IMR-90 (cell line): ENCODE measurements at regions not wholly inside any gene's neighbourhood (a gene's known extent, or its start where the extent isn't known, plus 50 kb on each side); places are given as distances from the start of the nearest gene placed in this dataset.

Source experiments
- ATAC-seq: fragments of 200-7000 bp; cut with Tn5 transposase; 2 replicates; pipeline ENCODE4 v1.9.1; 2020; ENCODE audit warnings: low read depth, mild to moderate bottlenecking, moderate library complexity
- BruUV-seq: library from RNA; stranded (reverse); fragments of 400-500 nt; replicated peaks from 2 replicates; lab custom pipeline; 2021; lab: Mats Ljungman, UMichigan
- CTCF ChIA-PET: fragments of 300-600 bp; formaldehyde crosslinking; extraction: SDS; loops from one replicate; lab custom pipeline; 2021; ENCODE audit warnings: antibody characterized with exemption; lab: Yijun Ruan, JAX
- POLR2A ChIA-PET: fragments of 300-600 bp; sonication (Branson Sonifier 250); formaldehyde crosslinking; loops from one replicate; lab custom pipeline; 2022; ENCODE audit warnings: antibody characterized with exemption; ENCODE audit not compliant: unreplicated experiment; lab: Charles Lee
- DNase-seq: peaks from one replicate; pipeline ENCODE4 v3.0.0; 2013
- H2AFZ ChIP-seq: replicated peaks from 2 replicates; pipeline ENCODE3; 2013; ENCODE audit warnings: low read length, mild to moderate bottlenecking; ENCODE audit not compliant: poor library complexity
- H2AK5ac ChIP-seq: 2 replicates; pipeline ENCODE4 v1.6.1; 2013; ENCODE audit warnings: low read depth, low read length, inconsistent platforms
- H2AK9ac ChIP-seq: replicated peaks from 2 replicates; pipeline ENCODE3; 2013; ENCODE audit warnings: mild to moderate bottlenecking, low read depth, low read length, moderate library complexity; ENCODE audit not compliant: poor library complexity
- H2BK120ac ChIP-seq: 2 replicates; pipeline ENCODE4 v1.6.1; 2013; ENCODE audit warnings: low read depth, low read length, inconsistent platforms
- H2BK15ac ChIP-seq: 3 replicates; pipeline ENCODE4 v1.6.1; 2013; ENCODE audit warnings: low read depth, low read length, inconsistent platforms
- H2BK20ac ChIP-seq: 2 replicates; pipeline ENCODE4 v1.6.1; 2013; ENCODE audit warnings: low read depth, mild to moderate bottlenecking, inconsistent platforms, low read length, moderate library complexity
- H2BK5ac ChIP-seq: 2 replicates; pipeline ENCODE4 v1.6.1; 2013; ENCODE audit warnings: mild to moderate bottlenecking, low read depth, low read length, inconsistent platforms; ENCODE audit not compliant: poor library complexity, severe bottlenecking
- H3K14ac ChIP-seq: replicated peaks from 2 replicates; pipeline ENCODE4 v1.6.1; 2013; ENCODE audit warnings: low read depth, low read length, inconsistent platforms
- H3K18ac ChIP-seq: 2 replicates; pipeline ENCODE4 v1.6.1; 2013; ENCODE audit warnings: low read depth, low read length, control low read depth
- H3K23ac ChIP-seq: 2 replicates; pipeline ENCODE4 v1.6.1; 2013; ENCODE audit warnings: low read depth, low read length, inconsistent platforms
- H3K27ac ChIP-seq: 2 replicates; pipeline ENCODE4 v1.5.1; 2013; ENCODE audit warnings: mild to moderate bottlenecking, control low read depth, low read length; ENCODE audit not compliant: insufficient read depth
- H3K27me3 ChIP-seq: 2 replicates; pipeline ENCODE4 v1.6.1; 2013; ENCODE audit warnings: low read length; ENCODE audit not compliant: control insufficient read depth, insufficient read depth
- H3K36me3 ChIP-seq: 2 replicates; pipeline ENCODE4 v1.6.1; 2013; ENCODE audit warnings: low read length, mixed read lengths; ENCODE audit not compliant: control insufficient read depth, insufficient read depth
- H3K4ac ChIP-seq: 2 replicates; pipeline ENCODE4 v1.6.1; 2013; ENCODE audit warnings: low read depth, low read length, inconsistent platforms
- H3K4me1 ChIP-seq: 2 replicates; pipeline ENCODE4 v1.6.1; 2013; ENCODE audit warnings: low read length, mixed read lengths; ENCODE audit not compliant: control insufficient read depth, insufficient read depth
- H3K4me2 ChIP-seq: 2 replicates; pipeline ENCODE4 v1.6.1; 2013; ENCODE audit warnings: low read depth, mild to moderate bottlenecking, control low read depth, low read length, moderate library complexity
- H3K4me3 ChIP-seq: 2 replicates; pipeline ENCODE4 v1.5.1; 2013; ENCODE audit warnings: low read depth, mild to moderate bottlenecking, control low read depth, low read length, moderate library complexity; ENCODE audit not compliant: insufficient read depth
- H3K56ac ChIP-seq: 2 replicates; pipeline ENCODE4 v1.6.1; 2013; ENCODE audit warnings: low read length, inconsistent platforms; ENCODE audit not compliant: insufficient read depth; ENCODE audit errors: extremely low read depth
- H3K79me1 ChIP-seq, 2 experiments: 2 replicates each; pipeline ENCODE4 v1.6.1; 2013; ENCODE audit warnings: low read length in 2 of 2, inconsistent platforms in 1 of 2, low read depth in 1 of 2
- H3K9ac ChIP-seq: 2 replicates; pipeline ENCODE4 v1.6.1; 2013; ENCODE audit warnings: low read depth, low read length, control low read depth
- H3K9me1 ChIP-seq: 2 replicates; pipeline ENCODE4 v1.6.1; 2013; ENCODE audit warnings: low read length, inconsistent platforms; ENCODE audit not compliant: insufficient read depth
- H3K9me3 ChIP-seq: 2 replicates; pipeline ENCODE4 v1.6.1; 2013; ENCODE audit warnings: low read length; ENCODE audit not compliant: control insufficient read depth, insufficient read depth
- H4K20me1 ChIP-seq: 2 replicates; pipeline ENCODE4 v1.6.1; 2013; ENCODE audit warnings: low read length, inconsistent platforms; ENCODE audit not compliant: insufficient read depth
- H4K5ac ChIP-seq: 2 replicates; pipeline ENCODE4 v1.6.1; 2013; ENCODE audit warnings: mild to moderate bottlenecking, low read depth, low read length, control low read depth
- H4K8ac ChIP-seq, 2 experiments: 2 replicates each; pipeline ENCODE4 v1.6.1; 2013; ENCODE audit warnings: low read depth in 2 of 2, low read length in 2 of 2, control low read depth in 1 of 2, inconsistent platforms in 1 of 2
- H4K91ac ChIP-seq: 2 replicates; pipeline ENCODE4 v1.6.1; 2013; ENCODE audit warnings: low read depth, low read length, inconsistent platforms; ENCODE audit not compliant: insufficient read depth
- BHLHE40 ChIP-seq: fragments of 150-350 bp; IDR thresholded peaks from 2 replicates; pipeline ENCODE4 v1.6.1; 2016; ENCODE audit warnings: mild to moderate bottlenecking, low read depth, low read length
- CEBPB ChIP-seq: IDR thresholded peaks from 2 replicates; pipeline ENCODE4 v1.6.1; 2012; ENCODE audit warnings: low read depth, low read length, improper control_type of control experiment
- CHD1 ChIP-seq: IDR thresholded peaks from 2 replicates; pipeline ENCODE4 v1.6.1; 2012; ENCODE audit warnings: low read depth, low read length, improper control_type of control experiment
- ELK1 ChIP-seq: fragments of 150-350 bp; IDR thresholded peaks from 2 replicates; pipeline ENCODE4 v1.6.1; 2016; ENCODE audit warnings: low read depth, mild to moderate bottlenecking, low read length, moderate library complexity, borderline replicate concordance
- FOS ChIP-seq: fragments of 150-350 bp; IDR thresholded peaks from 2 replicates; pipeline ENCODE4 v1.6.1; 2016; ENCODE audit warnings: low read depth, low read length
- MAFK ChIP-seq: IDR thresholded peaks from 2 replicates; pipeline ENCODE4 v1.6.1; 2012; ENCODE audit warnings: low read depth, low read length, improper control_type of control experiment
- MAZ ChIP-seq: IDR thresholded peaks from 2 replicates; pipeline ENCODE4 v1.6.1; 2012; ENCODE audit warnings: low read depth, mild to moderate bottlenecking, low read length, improper control_type of control experiment, moderate library complexity, borderline replicate concordance
- MXI1 ChIP-seq: IDR thresholded peaks from 2 replicates; pipeline ENCODE4 v1.6.1; 2012; ENCODE audit warnings: low read depth, mild to moderate bottlenecking, low read length, moderate library complexity, borderline replicate concordance
- NFE2L2 ChIP-seq: fragments of 150-350 bp; IDR thresholded peaks from 2 replicates; pipeline ENCODE4 v1.6.1; 2016; ENCODE audit warnings: low read depth, mild to moderate bottlenecking, low read length
- POLR2A ChIP-seq: IDR thresholded peaks from 2 replicates; pipeline ENCODE4 v1.6.1; 2012; ENCODE audit warnings: mild to moderate bottlenecking, low read depth, low read length
- RAD21 ChIP-seq: IDR thresholded peaks from 2 replicates; pipeline ENCODE4 v1.6.1; 2012; ENCODE audit warnings: low read length, improper control_type of control experiment
- RCOR1 ChIP-seq: IDR thresholded peaks from 2 replicates; pipeline ENCODE4 v1.6.1; 2012; ENCODE audit warnings: mild to moderate bottlenecking, low read length, improper control_type of control experiment; ENCODE audit not compliant: insufficient replicate concordance
- RFX5 ChIP-seq: IDR thresholded peaks from 2 replicates; pipeline ENCODE4 v1.8.0; 2012; ENCODE audit warnings: low read depth, mild to moderate bottlenecking, low read length, moderate library complexity
- SMC3 ChIP-seq: fragments of 150-350 bp; IDR thresholded peaks from 2 replicates; pipeline ENCODE4 v1.6.1; 2016; ENCODE audit warnings: low read depth, mild to moderate bottlenecking, antibody characterized with exemption, low read length, moderate library complexity
- USF2 ChIP-seq: fragments of 150-350 bp; IDR thresholded peaks from 2 replicates; pipeline ENCODE4 v1.6.1; 2017; ENCODE audit warnings: mild to moderate bottlenecking, antibody characterized with exemption, low read length, low read depth
- WGBS, 2 experiments: methylation state at CpG; one replicate each; pipeline versions ENCODE4 v1.1.5 to v1.1.7; 2013; ENCODE audit warnings: missing lambda C conversion rate in 2 of 2; ENCODE audit not compliant: insufficient read length in 1 of 2; ENCODE audit errors: extremely low coverage in 2 of 2; 5-methylcytosine and 5-hydroxymethylcytosine counted together
- dilution Hi-C: fragments of 300-500 bp; cut with HindIII; formaldehyde crosslinking; loops from one replicate; pipeline ENCODE4 v1.14.3; 2018; ENCODE audit warnings: low sequenced_read_pairs; ENCODE audit not compliant: unreplicated experiment
- in situ Hi-C: fragments of 300-500 bp; cut with MboI; formaldehyde crosslinking; loops from 3 replicates; pipeline ENCODE4 v1.14.3; 2019; ENCODE audit warnings: low sequenced_read_pairs, inconsistent platforms, mixed read lengths
- intact Hi-C: fragments of 100-400 bp; cut with micrococcal nuclease; formaldehyde crosslinking; loops from 2 replicates; pipeline ENCODE4 v1.10.0; 2022
- TF ChIP-seq, protein P1 (sequence below): conservative IDR thresholded peaks from 2 replicates; pipeline ENCODE4 v1.5.1; 2012; ENCODE audit warnings: mild to moderate bottlenecking, low read depth, low read length, improper control_type of control experiment

DNA sequence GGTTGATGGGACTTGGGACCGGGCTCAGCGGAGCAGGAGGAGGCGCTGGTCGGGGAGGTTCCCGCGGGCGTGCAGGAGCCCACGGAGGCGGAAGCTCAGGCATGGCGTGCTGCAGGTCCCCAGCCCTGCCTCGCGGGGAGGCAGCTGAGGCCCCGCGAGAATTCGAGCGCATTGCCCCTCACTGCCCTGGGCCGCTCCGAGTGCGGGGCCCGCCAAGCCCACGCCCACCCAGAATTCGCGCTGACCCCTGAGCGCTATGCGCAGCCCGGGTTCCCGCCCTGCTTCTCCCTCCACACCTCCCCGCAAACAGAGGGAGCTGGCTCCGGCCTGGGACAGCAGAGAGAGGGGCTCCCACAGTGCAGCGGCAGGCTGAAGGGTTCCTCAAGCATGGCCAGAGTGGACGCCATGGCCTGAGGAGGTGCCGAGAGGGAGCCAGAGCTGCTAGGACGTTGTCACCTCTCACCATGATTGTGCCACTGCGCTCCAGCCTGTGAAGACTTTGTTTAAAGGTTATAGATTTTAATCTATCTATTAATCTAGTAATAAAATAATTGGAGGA, 357.2 kb upstream of the RGPD4 start:
- H2BK5ac ChIP-seq, result no peak overlapping the region
- H3K4me2 ChIP-seq, result no peak overlapping the region
- no peak overlapping the region for H3K9ac ChIP-seq
- TF ChIP-seq FOS, result no peak
- no peak for TF ChIP-seq NFE2L2
- TF ChIP-seq BHLHE40, result no peak
- TF ChIP-seq, protein P1, sequence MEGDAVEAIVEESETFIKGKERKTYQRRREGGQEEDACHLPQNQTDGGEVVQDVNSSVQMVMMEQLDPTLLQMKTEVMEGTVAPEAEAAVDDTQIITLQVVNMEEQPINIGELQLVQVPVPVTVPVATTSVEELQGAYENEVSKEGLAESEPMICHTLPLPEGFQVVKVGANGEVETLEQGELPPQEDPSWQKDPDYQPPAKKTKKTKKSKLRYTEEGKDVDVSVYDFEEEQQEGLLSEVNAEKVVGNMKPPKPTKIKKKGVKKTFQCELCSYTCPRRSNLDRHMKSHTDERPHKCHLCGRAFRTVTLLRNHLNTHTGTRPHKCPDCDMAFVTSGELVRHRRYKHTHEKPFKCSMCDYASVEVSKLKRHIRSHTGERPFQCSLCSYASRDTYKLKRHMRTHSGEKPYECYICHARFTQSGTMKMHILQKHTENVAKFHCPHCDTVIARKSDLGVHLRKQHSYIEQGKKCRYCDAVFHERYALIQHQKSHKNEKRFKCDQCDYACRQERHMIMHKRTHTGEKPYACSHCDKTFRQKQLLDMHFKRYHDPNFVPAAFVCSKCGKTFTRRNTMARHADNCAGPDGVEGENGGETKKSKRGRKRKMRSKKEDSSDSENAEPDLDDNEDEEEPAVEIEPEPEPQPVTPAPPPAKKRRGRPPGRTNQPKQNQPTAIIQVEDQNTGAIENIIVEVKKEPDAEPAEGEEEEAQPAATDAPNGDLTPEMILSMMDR, result no peak
- no peak for TF ChIP-seq CHD1
- no peak for TF ChIP-seq POLR2A
- no peak for TF ChIP-seq MAZ
- no peak for TF ChIP-seq MXI1
- TF ChIP-seq RCOR1, result no peak
- TF ChIP-seq RFX5, result no peak
- TF ChIP-seq CEBPB, result no peak
- no peak for TF ChIP-seq ELK1
- TF ChIP-seq SMC3, result no peak
- TF ChIP-seq USF2, result no peak
- no peak for TF ChIP-seq RAD21
- TF ChIP-seq MAFK, result no peak
- H2AK9ac ChIP-seq, result no peak overlapping the region
- 91% methylated on average over 4 of the region's 34 CpGs; no CpG with 5 or more reads in 1 of the 2 experiments for WGBS, 2 experiments
- H3K27me3 ChIP-seq, result no peaks in the 10 kb centered on the region
- POLR2A ChIA-PET, result no interaction called here
- no peaks in the 10 kb centered on the region for H4K20me1 ChIP-seq
- H3K18ac ChIP-seq, result no peak overlapping the region
- no peaks in the 10 kb centered on the region for H3K79me1 ChIP-seq
- H3K36me3 ChIP-seq, result no peaks in the 10 kb centered on the region
- H2BK15ac ChIP-seq, result no peak overlapping the region
- no peaks in the 10 kb centered on the region for H3K9me1 ChIP-seq
- peaks cover 8% of the 10 kb centered on the region; the same call in 1 of the 2 replicates for H3K9me3 ChIP-seq
- no peak overlapping the region for H3K23ac ChIP-seq
- no peaks in the 10 kb centered on the region for H3K4me1 ChIP-seq
- H3K14ac ChIP-seq, result no peak overlapping the region
- no peak overlapping the region for H2AK5ac ChIP-seq
- H3K4me3 ChIP-seq, result no peak overlapping the region
- H2BK20ac ChIP-seq, result no peak overlapping the region
- in situ Hi-C loops (no loop called here), intact Hi-C loops (no loop called here), dilution Hi-C loops (no loop called here)
- H4K5ac ChIP-seq, result no peak overlapping the region
- no peak overlapping the region for H2BK120ac ChIP-seq
- H3K4ac ChIP-seq, result no peak overlapping the region
- H4K91ac ChIP-seq, result no peak overlapping the region
- ATAC-seq (no peak), DNase-seq (no peak)
- H2AFZ ChIP-seq, result no peak overlapping the region
- no TSS peak for BruUV-seq
- no peak overlapping the region for H3K27ac ChIP-seq
- CTCF ChIA-PET, result no interaction called here
- no peak overlapping the region for H4K8ac ChIP-seq
- no peak overlapping the region for H3K56ac ChIP-seq
